H1 (cell line): ENCODE measurements at regions not wholly inside any gene's neighbourhood (a gene's known extent, or its start where the extent isn't known, plus 50 kb on each side); places are given as distances from the start of the nearest gene placed in this dataset.

Experiments
- CTCF ChIA-PET: fragments of 300-600 bp; sonication (Branson Sonifier 250); formaldehyde crosslinking; loops from one replicate; lab custom pipeline; 2021; ENCODE audit not compliant: partially characterized antibody; lab: Charles Lee
- POLR2A ChIA-PET: fragments of 300-600 bp; sonication (Branson Sonifier 250); formaldehyde crosslinking; loops from one replicate; lab custom pipeline; 2021; ENCODE audit warnings: inconsistent platforms; ENCODE audit not compliant: partially characterized antibody; lab: Charles Lee
- DNase-seq, 2 experiments: peaks; one replicate each; pipeline versions ENCODE4 v3.0.0 to v3.0.0-alpha.2; 2010 to 2022; ENCODE audit warnings: low spot score in 2 of 2, low read depth in 1 of 2, mixed read lengths in 1 of 2
- FAIRE-seq: peaks from 2 replicates; lab custom pipeline; 2011; peaks lifted over from hg19 to GRCh38; lab: Jason Lieb, UNC
- H2AFZ ChIP-seq: 2 replicates; pipeline ENCODE4 v1.8.1; 2012; ENCODE audit warnings: low read length, inconsistent platforms
- H2AK5ac ChIP-seq: 2 replicates; pipeline ENCODE4 v1.6.1; 2013; ENCODE audit warnings: low read depth, low read length
- H2BK120ac ChIP-seq: replicated peaks from 2 replicates; pipeline ENCODE3; 2013; ENCODE audit warnings: low read depth, low read length, inconsistent platforms
- H2BK12ac ChIP-seq: 2 replicates; pipeline ENCODE4 v1.6.1; 2013; ENCODE audit warnings: low read depth, low read length
- H2BK15ac ChIP-seq: 2 replicates; pipeline ENCODE4 v1.6.1; 2013; ENCODE audit warnings: low read length
- H2BK20ac ChIP-seq: 2 replicates; pipeline ENCODE4 v1.6.1; 2013; ENCODE audit warnings: low read length
- H2BK5ac ChIP-seq: 2 replicates; pipeline ENCODE4 v1.6.1; 2013; ENCODE audit warnings: low read depth, low read length
- H3K14ac ChIP-seq: 2 replicates; pipeline ENCODE4 v1.6.1; 2013; ENCODE audit warnings: inconsistent platforms; ENCODE audit not compliant: insufficient read length
- H3K18ac ChIP-seq: 2 replicates; pipeline ENCODE4 v1.6.1; 2013; ENCODE audit warnings: low read length; ENCODE audit errors: extremely low read depth
- H3K23ac ChIP-seq: 2 replicates; pipeline ENCODE4 v1.6.1; 2013; ENCODE audit warnings: inconsistent platforms; ENCODE audit not compliant: insufficient read length
- H3K23me2 ChIP-seq: 2 replicates; pipeline ENCODE4 v1.6.1; 2013; ENCODE audit warnings: low read depth, low read length
- H3K27ac ChIP-seq: 2 replicates; pipeline ENCODE4 v1.6.1; 2011; ENCODE audit warnings: low read depth, low read length, inconsistent platforms
- H3K27me3 ChIP-seq, 4 experiments: replicated peaks in 1 of 4; 1 replicate in 1 of 4; 2 replicates in 3 of 4; pipeline versions ENCODE4 v1.6.1 to v1.8.1; 2011 to 2013; ENCODE audit warnings: low read length in 3 of 4, mild to moderate bottlenecking in 3 of 4, inconsistent platforms in 2 of 4, mixed read lengths in 2 of 4, moderate library complexity in 1 of 4; ENCODE audit not compliant: control insufficient read depth in 3 of 4, insufficient read depth in 3 of 4; ENCODE audit errors: extremely low read depth in 1 of 4
- H3K36me3 ChIP-seq, 4 experiments: 2 replicates each; pipeline versions ENCODE4 v1.6.1 to v1.8.1; 2011 to 2013; ENCODE audit warnings: mild to moderate bottlenecking in 4 of 4, low read length in 3 of 4, moderate library complexity in 2 of 4, control low read depth in 1 of 4, inconsistent platforms in 1 of 4; ENCODE audit not compliant: insufficient read depth in 4 of 4, control insufficient read depth in 2 of 4
- H3K4ac ChIP-seq: replicated peaks from 2 replicates; pipeline ENCODE3; 2013; ENCODE audit warnings: low read length, low read depth, mixed read lengths, inconsistent platforms; ENCODE audit not compliant: insufficient read length
- H3K4me1 ChIP-seq, 4 experiments: replicated peaks in 1 of 4; 1 replicate in 1 of 4; 2 replicates in 3 of 4; pipeline versions ENCODE4 v1.6.1 to v1.8.1; 2011 to 2013; ENCODE audit warnings: low read length in 3 of 4, inconsistent platforms in 2 of 4, mixed read lengths in 1 of 4; ENCODE audit not compliant: insufficient read depth in 4 of 4, control insufficient read depth in 3 of 4
- H3K4me2 ChIP-seq, 2 experiments: 2 replicates each; pipeline versions ENCODE4 v1.6.1 to v1.8.1; 2011 to 2013; ENCODE audit warnings: low read depth in 2 of 2, low read length in 2 of 2, control low read depth in 1 of 2, inconsistent platforms in 1 of 2, mild to moderate bottlenecking in 1 of 2; ENCODE audit not compliant: insufficient read depth in 1 of 2
- H3K4me3 ChIP-seq, 4 experiments: fragments of 200-600, 300-600 bp in 1 of 4; sonication (generic), shearing (Covaris generic), sonication (Bioruptor Twin) in 1 of 4; 2 replicates each; pipeline versions ENCODE4 v1.5.1 to v1.8.1; 2011 to 2016; ENCODE audit warnings: low read length in 4 of 4, low read depth in 3 of 4, control low read depth in 2 of 4, inconsistent platforms in 2 of 4, mild to moderate bottlenecking in 2 of 4, mixed read lengths in 1 of 4, moderate library complexity in 1 of 4; ENCODE audit not compliant: insufficient read depth in 2 of 4; ENCODE audit errors: extremely low read depth in 1 of 4
- H3K56ac ChIP-seq: replicated peaks from 2 replicates; pipeline ENCODE3; 2013; ENCODE audit warnings: low read depth, mild to moderate bottlenecking, mixed read lengths, low read length, inconsistent platforms; ENCODE audit not compliant: insufficient read length
- H3K79me1 ChIP-seq: 2 replicates; pipeline ENCODE4 v1.6.1; 2013; ENCODE audit warnings: low read depth, low read length, control low read depth
- H3K79me2 ChIP-seq, 2 experiments: 2 replicates each; pipeline versions ENCODE4 v1.6.1 to v1.8.1; 2012 to 2013; ENCODE audit warnings: low read length in 2 of 2, mild to moderate bottlenecking in 2 of 2, inconsistent platforms in 1 of 2; ENCODE audit not compliant: insufficient read depth in 2 of 2, control insufficient read depth in 1 of 2
- H3K9ac ChIP-seq, 4 experiments: replicated peaks in 1 of 4; 1 replicate in 1 of 4; 2 replicates in 3 of 4; pipeline versions ENCODE4 v1.6.1 to v1.8.1; 2011 to 2013; ENCODE audit warnings: low read depth in 3 of 4, low read length in 3 of 4, control low read depth in 2 of 4, mild to moderate bottlenecking in 2 of 4, moderate library complexity in 2 of 4, inconsistent platforms in 1 of 4; ENCODE audit errors: extremely low read depth in 1 of 4
- H3K9me3 ChIP-seq, 2 experiments: 2 replicates each; pipeline versions ENCODE4 v1.6.1 to v1.8.1; 2012 to 2013; ENCODE audit warnings: mild to moderate bottlenecking in 2 of 2, moderate library complexity in 2 of 2, control low read depth in 1 of 2, inconsistent platforms in 1 of 2, low read depth in 1 of 2, low read length in 1 of 2, mixed read lengths in 1 of 2; ENCODE audit not compliant: insufficient read depth in 2 of 2
- H4K20me1 ChIP-seq, 2 experiments: replicated peaks in 1 of 2; 2 replicates each; pipeline versions ENCODE3 to v1.8.1; 2011 to 2013; ENCODE audit warnings: inconsistent platforms in 2 of 2, low read length in 2 of 2, mild to moderate bottlenecking in 1 of 2; ENCODE audit not compliant: insufficient read depth in 2 of 2, control insufficient read depth in 1 of 2
- H4K5ac ChIP-seq: 2 replicates; pipeline ENCODE4 v1.6.1; 2013; ENCODE audit warnings: low read length, low read depth, mixed read lengths, inconsistent platforms; ENCODE audit not compliant: insufficient read length
- H4K8ac ChIP-seq: 2 replicates; pipeline ENCODE4 v1.8.0; 2013; ENCODE audit warnings: mild to moderate bottlenecking, moderate library complexity, low read length, inconsistent platforms; ENCODE audit not compliant: insufficient read depth; ENCODE audit errors: extremely low read depth
- H4K91ac ChIP-seq: replicated peaks from 2 replicates; pipeline ENCODE3; 2013; ENCODE audit warnings: low read length, mixed read lengths, inconsistent platforms; ENCODE audit not compliant: insufficient read length
- ATF3 ChIP-seq: IDR thresholded peaks from 2 replicates; pipeline ENCODE4 v1.6.1; 2011; ENCODE audit warnings: low read depth, mild to moderate bottlenecking, low read length; ENCODE audit not compliant: insufficient read depth
- CBX5 ChIP-seq: fragments of 300-800, 300-1000 bp; sonication (generic); IDR thresholded peaks from 2 replicates; pipeline ENCODE4 v1.7.1; 2016; ENCODE audit warnings: antibody characterized with exemption, low read length, low read depth
- CEBPB ChIP-seq: IDR thresholded peaks from 2 replicates; pipeline ENCODE4 v1.6.1; 2012; ENCODE audit warnings: low read depth, low read length
- CHD2 ChIP-seq: IDR thresholded peaks from 2 replicates; pipeline ENCODE4 v1.6.1; 2012; ENCODE audit warnings: low read length, improper control_type of control experiment
- KDM4A ChIP-seq: IDR thresholded peaks from one replicate; pipeline ENCODE4 v1.7.1; 2012; ENCODE audit warnings: low read depth, mild to moderate bottlenecking, moderate library complexity, low read length, inconsistent platforms; ENCODE audit not compliant: severe bottlenecking
- MAX ChIP-seq: IDR thresholded peaks from 2 replicates; pipeline ENCODE4 v1.6.1; 2012; ENCODE audit warnings: inconsistent platforms
- RNF2 ChIP-seq: fragments of 200-900, 300-1000 bp; sonication (generic); IDR thresholded peaks from 2 replicates; pipeline ENCODE4 v1.7.1; 2016; ENCODE audit warnings: borderline replicate concordance, low read depth, mild to moderate bottlenecking, antibody characterized with exemption, low read length; ENCODE audit not compliant: poor library complexity, severe bottlenecking; ENCODE audit errors: missing control alignments
- RXRA ChIP-seq: IDR thresholded peaks from 2 replicates; pipeline ENCODE4 v1.6.1; 2011; ENCODE audit warnings: low read depth, mild to moderate bottlenecking, low read length, moderate library complexity; ENCODE audit not compliant: insufficient read depth
- SP1 ChIP-seq: IDR thresholded peaks from 2 replicates; pipeline ENCODE4 v1.6.1; 2011; ENCODE audit warnings: low read depth, low read length
- TCF12 ChIP-seq: IDR thresholded peaks from 2 replicates; pipeline ENCODE4 v1.6.1; 2011; ENCODE audit warnings: low read depth, mild to moderate bottlenecking, low read length
- ZNF274 ChIP-seq: IDR thresholded peaks from 2 replicates; pipeline ENCODE4 v1.7.0; 2012; ENCODE audit warnings: low read length, borderline replicate concordance; ENCODE audit errors: extremely low read depth

- ChIA-PET POLR2A (no interaction called here), CTCF (interaction anchor here (0.6 to 1.5 kb wide), 4 partner anchors 9 to 1060 kb away, joined by 3 to 4 read pairs (median 3); no protein-coding TSS in a partner anchor)
Observed at GRCh38 chr4:179919587-179919986, 2323.6 kb upstream of the TENM3 start.

More at GRCh38 chr4:179919587-179919986, 2323.6 kb upstream of the TENM3 start:
- H4K8ac ChIP-seq: no peak overlapping the region
- no peak overlapping the region for H2BK15ac ChIP-seq
- no peak overlapping the region for H2AFZ ChIP-seq
- no peak overlapping the region for H4K91ac ChIP-seq
- FAIRE-seq: no peak
- H2BK5ac ChIP-seq: no peak overlapping the region
- TF ChIP-seq SP1: no peak
- no peak for TF ChIP-seq CEBPB
- no peak for TF ChIP-seq RNF2
- TF ChIP-seq CBX5: no peak
- TF ChIP-seq CHD2: no peak
- TF ChIP-seq RXRA: no peak
- TF ChIP-seq KDM4A: no peak
- no peak for TF ChIP-seq TCF12
- TF ChIP-seq ATF3: no peak
- no peak for TF ChIP-seq ZNF274
- TF ChIP-seq MAX: no peak
- H3K9me3 ChIP-seq: no peaks in the 10 kb centered on the region
- no peak overlapping the region for H2BK120ac ChIP-seq
- no peaks in the 10 kb centered on the region for H3K36me3 ChIP-seq
- no peak overlapping the region for H4K5ac ChIP-seq
- H2AK5ac ChIP-seq: no peak overlapping the region
- no peak overlapping the region for H3K14ac ChIP-seq
- H3K56ac ChIP-seq: no peak overlapping the region
- H4K20me1 ChIP-seq: no peaks in the 10 kb centered on the region
- H3K4ac ChIP-seq: no peak overlapping the region
- DNase-seq: no peak
- H3K9ac ChIP-seq: no peak overlapping the region
- no peak overlapping the region for H3K23ac ChIP-seq
- no peak overlapping the region for H2BK20ac ChIP-seq
- no peak overlapping the region for H3K4me2 ChIP-seq
- H3K27me3 ChIP-seq: no peaks in the 10 kb centered on the region
- H3K4me1 ChIP-seq: no peaks in the 10 kb centered on the region
- H3K18ac ChIP-seq: no peak overlapping the region
- H3K23me2 ChIP-seq: no peaks in the 10 kb centered on the region
- H3K79me1 ChIP-seq: no peaks in the 10 kb centered on the region
- H3K4me3 ChIP-seq: no peak overlapping the region
- no peaks in the 10 kb centered on the region for H3K79me2 ChIP-seq
- H2BK12ac ChIP-seq: no peak overlapping the region
- H3K27ac ChIP-seq: no peak overlapping the region
